Stomach smooth muscle (tissue), 2 donors: ENCODE measurements at regions not wholly inside any gene's neighbourhood (a gene's known extent, or its start where the extent isn't known, plus 50 kb on each side); places are given as distances from the start of the nearest gene placed in this dataset.
"Not testable (repeated sequence)": the region's sequence is repeated elsewhere in the genome, so short reads cannot be mapped to it uniquely, and the experiment has no call there.

ENCODE experiments used
- H3K27ac ChIP-seq: one replicate; pipeline ENCODE4 v1.7.0; 2013; ENCODE audit warnings: mild to moderate bottlenecking, low read length, inconsistent platforms
- H3K27me3 ChIP-seq, 2 donors: one replicate each; pipeline ENCODE4 v1.7.0; 2013; ENCODE audit warnings: low read length in 2 of 2; ENCODE audit not compliant: insufficient read depth in 2 of 2, control insufficient read depth in 1 of 2
- H3K36me3 ChIP-seq, 2 donors: one replicate each; pipeline ENCODE4 v1.7.0; 2013; ENCODE audit warnings: low read length in 2 of 2; ENCODE audit not compliant: control insufficient read depth in 2 of 2, insufficient read depth in 2 of 2
- H3K4me1 ChIP-seq: one replicate; pipeline ENCODE4 v1.7.0; 2013; ENCODE audit warnings: low read length; ENCODE audit not compliant: control insufficient read depth, insufficient read depth
- H3K4me3 ChIP-seq, 2 donors: one replicate each; pipeline ENCODE4 v1.7.0; 2013; ENCODE audit warnings: low read length in 2 of 2
- H3K9ac ChIP-seq, 2 donors: one replicate each; pipeline ENCODE4 v1.7.0; 2013; ENCODE audit warnings: low read length in 2 of 2, mild to moderate bottlenecking in 1 of 2
- H3K9me3 ChIP-seq, 2 donors: one replicate each; pipeline ENCODE4 v1.7.0; 2013; ENCODE audit warnings: low read length in 2 of 2; ENCODE audit not compliant: control insufficient read depth in 2 of 2
- donor health status: healthy.
- donor health status: Pancreatic carcinoma.

GRCh38 chr5:39622281-39622680 lies 197.5 kb upstream of the DAB2 start:
- Histone ChIP-seq H3K27me3 (no peaks in the 10 kb centered on the region), H3K4me3 (no peak overlapping the region), H3K36me3 (no peaks in the 10 kb centered on the region), H3K4me1 (no peaks in the 10 kb centered on the region), H3K9ac (no peak overlapping the region), H3K9me3 (no peaks in the 10 kb centered on the region), H3K27ac (no peak overlapping the region)

- no peak overlapping the region for H3K9ac ChIP-seq
- no peak overlapping the region for H3K4me3 ChIP-seq
Observed at GRCh38 chr5:39619168-39619818, 194.5 kb upstream of the DAB2 start.

GRCh38 chr5:39618391-39618790 lies 193.6 kb upstream of the DAB2 start:
- no peak overlapping the region for H3K27ac ChIP-seq
- no peaks in the 10 kb centered on the region for H3K4me1 ChIP-seq
- no peaks in the 10 kb centered on the region for H3K36me3 ChIP-seq
- no peaks in the 10 kb centered on the region for H3K9me3 ChIP-seq
- no peak overlapping the region for H3K4me3 ChIP-seq
- no peaks in the 10 kb centered on the region for H3K27me3 ChIP-seq
- H3K9ac ChIP-seq, result no peak overlapping the region

More at GRCh38 chr5:39619168-39619818, 194.5 kb upstream of the DAB2 start:
- no peaks in the 10 kb centered on the region for H3K36me3 ChIP-seq
- no peaks in the 10 kb centered on the region for H3K9me3 ChIP-seq
- H3K4me1 ChIP-seq, result no peaks in the 10 kb centered on the region
- H3K27me3 ChIP-seq, result no peaks in the 10 kb centered on the region
- no peak overlapping the region for H3K27ac ChIP-seq

- H3K4me3 ChIP-seq, result no peak overlapping the region
- H3K27ac ChIP-seq, result no peak overlapping the region
- H3K4me1 ChIP-seq, result no peaks in the 10 kb centered on the region
- no peaks in the 10 kb centered on the region for H3K36me3 ChIP-seq
- H3K9me3 ChIP-seq, result no peaks in the 10 kb centered on the region
- H3K27me3 ChIP-seq, result no peaks in the 10 kb centered on the region
- H3K9ac ChIP-seq, result no peak overlapping the region
Observed at GRCh38 chr5:39616131-39616530, 191.4 kb upstream of the DAB2 start.

- not testable (repeated sequence) for H3K4me3 ChIP-seq, H3K27me3 ChIP-seq, H3K27ac ChIP-seq, H3K9ac ChIP-seq, H3K36me3 ChIP-seq, H3K4me1 ChIP-seq, H3K9me3 ChIP-seq
Observed at GRCh38 chr5:39611076-39611475, 186.3 kb upstream of the DAB2 start.

GRCh38 chr5:39608024-39608423 lies 183.2 kb upstream of the DAB2 start:
- Histone ChIP-seq H3K4me3 (no peak overlapping the region), H3K4me1 (no peaks in the 10 kb centered on the region), H3K27ac (no peak overlapping the region), H3K9ac (no peak overlapping the region), H3K27me3 (no peaks in the 10 kb centered on the region), H3K9me3 (no peaks in the 10 kb centered on the region), H3K36me3 (no peaks in the 10 kb centered on the region)

GRCh38 chr5:39606591-39606990 lies 181.8 kb upstream of the DAB2 start:
- Histone ChIP-seq H3K36me3 (no peaks in the 10 kb centered on the region), H3K9ac (no peak overlapping the region)

GRCh38 chr5:39605588-39606575 lies 181.1 kb upstream of the DAB2 start:
- Histone ChIP-seq H3K36me3 (no peaks in the 10 kb centered on the region), H3K4me1 (no peaks in the 10 kb centered on the region), H3K27me3 (no peaks in the 10 kb centered on the region), H3K4me3 (no peak overlapping the region), H3K27ac (no peak overlapping the region), H3K9me3 (no peaks in the 10 kb centered on the region), H3K9ac (no peak overlapping the region)

More at GRCh38 chr5:39606591-39606990, 181.8 kb upstream of the DAB2 start:
- Histone ChIP-seq H3K4me3 (no peak overlapping the region), H3K4me1 (no peaks in the 10 kb centered on the region), H3K9me3 (no peaks in the 10 kb centered on the region), H3K27me3 (no peaks in the 10 kb centered on the region), H3K27ac (no peak overlapping the region)

GRCh38 chr5:39605145-39605544 lies 180.4 kb upstream of the DAB2 start:
- Histone ChIP-seq H3K4me1 (no peaks in the 10 kb centered on the region), H3K4me3 (no peak overlapping the region), H3K9me3 (no peaks in the 10 kb centered on the region), H3K36me3 (no peaks in the 10 kb centered on the region), H3K9ac (no peak overlapping the region), H3K27me3 (no peaks in the 10 kb centered on the region), H3K27ac (no peak overlapping the region)

GRCh38 chr5:39604491-39604890 lies 179.7 kb upstream of the DAB2 start:
- no peak overlapping the region for H3K4me3 ChIP-seq
- no peaks in the 10 kb centered on the region for H3K9me3 ChIP-seq
- no peaks in the 10 kb centered on the region for H3K27me3 ChIP-seq
- H3K4me1 ChIP-seq, result no peaks in the 10 kb centered on the region
- H3K27ac ChIP-seq, result no peak overlapping the region
- no peak overlapping the region for H3K9ac ChIP-seq
- H3K36me3 ChIP-seq, result no peaks in the 10 kb centered on the region
